ENCODE measurements at regions not wholly inside any gene's neighbourhood (a gene's known extent, or its start where the extent isn't known, plus 50 kb on each side); places are given as distances from the start of the nearest gene placed in this dataset.

DNA sequence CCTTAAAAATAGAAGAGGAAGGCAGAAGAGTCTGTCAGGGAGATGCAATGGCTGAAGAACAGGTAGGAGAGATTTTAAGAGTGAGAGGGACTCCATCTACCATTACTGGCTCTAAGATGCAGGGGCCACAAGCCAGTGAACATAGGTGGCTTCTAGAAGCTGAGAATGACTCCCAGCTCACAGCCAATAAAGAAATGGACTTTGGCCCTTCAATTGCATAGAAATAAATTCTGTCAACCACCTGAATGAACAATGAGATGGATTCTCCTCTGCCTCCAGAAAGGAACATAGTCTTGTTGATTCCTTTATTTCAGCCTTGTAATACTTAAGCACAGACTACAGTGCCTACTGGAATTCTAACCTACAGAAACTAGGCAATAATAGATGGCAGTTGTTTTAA lies 603.3 kb upstream of the NXPH2 start:
- DNase-seq, result no peak

DNA sequence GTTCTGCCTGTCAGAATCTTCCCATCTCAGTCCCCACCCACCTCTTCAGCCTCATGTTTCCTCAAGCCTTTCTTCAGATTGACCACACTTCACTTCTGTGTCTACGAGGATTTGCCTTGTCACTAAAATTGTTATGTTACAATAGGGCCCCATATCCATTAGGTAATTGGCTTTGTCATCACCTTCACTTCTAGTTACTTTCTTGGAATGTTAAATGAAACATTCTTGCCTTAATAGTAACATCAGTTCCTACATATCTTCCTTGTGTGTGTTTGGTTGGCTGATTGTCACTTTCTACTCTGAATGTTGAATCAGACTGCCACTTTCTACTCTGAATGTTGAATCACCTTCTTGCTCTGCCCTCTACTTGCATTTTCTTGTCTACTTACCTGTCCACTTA lies 599.9 kb upstream of the NXPH2 start:
- DNase-seq, result no peak

DNA sequence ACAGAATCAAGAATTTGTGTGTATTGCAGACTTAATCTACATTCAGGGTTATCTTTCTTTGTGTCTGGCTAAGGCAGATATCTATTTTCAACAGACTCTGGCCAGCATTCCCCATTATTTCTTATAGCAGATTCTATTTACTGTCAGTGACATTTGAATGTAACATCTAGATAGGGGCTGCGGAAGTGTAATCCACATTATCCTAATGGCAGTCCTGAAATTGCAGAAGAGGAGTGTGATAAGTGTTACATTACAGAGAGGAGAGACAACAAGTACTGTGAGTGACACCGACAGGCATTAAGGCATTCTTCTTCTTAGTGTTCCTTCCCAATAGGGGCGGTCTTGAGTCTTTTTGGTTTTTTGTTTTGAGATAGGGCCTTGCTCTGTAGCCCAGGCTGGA lies 598.2 kb upstream of the NXPH2 start:
- DNase-seq, result no peak

DNA sequence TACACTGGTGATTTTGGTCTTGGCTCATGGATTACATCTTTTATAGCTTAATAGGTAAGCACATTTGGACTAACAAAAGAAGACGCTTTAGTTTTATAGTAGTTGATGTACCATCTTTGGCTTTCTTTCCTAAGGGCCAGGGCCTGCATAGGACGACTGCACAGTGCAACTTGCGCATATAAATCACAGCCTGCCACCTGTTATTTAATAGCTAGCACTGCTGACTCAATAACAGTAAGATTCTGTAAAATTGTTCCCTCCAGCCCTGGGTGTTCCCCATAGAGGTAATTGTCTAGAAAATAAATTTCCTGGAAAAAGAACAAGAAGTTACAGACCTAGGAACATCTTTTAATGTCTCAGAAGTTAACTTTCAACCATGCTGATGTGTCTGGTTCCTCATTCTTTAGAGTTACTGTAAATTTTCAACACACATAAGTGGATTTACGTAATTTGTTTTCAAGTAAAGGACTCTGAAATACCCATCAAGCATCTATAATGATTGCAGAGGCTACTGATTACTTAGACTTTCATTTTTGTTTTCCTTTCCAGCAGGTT lies 594.2 kb upstream of the NXPH2 start:
- DNase-seq, result no peak

- DNase-seq, result no peak
Observed at GRCh38 chr2:139369423-139370409, 589.5 kb upstream of the NXPH2 start.

DNA sequence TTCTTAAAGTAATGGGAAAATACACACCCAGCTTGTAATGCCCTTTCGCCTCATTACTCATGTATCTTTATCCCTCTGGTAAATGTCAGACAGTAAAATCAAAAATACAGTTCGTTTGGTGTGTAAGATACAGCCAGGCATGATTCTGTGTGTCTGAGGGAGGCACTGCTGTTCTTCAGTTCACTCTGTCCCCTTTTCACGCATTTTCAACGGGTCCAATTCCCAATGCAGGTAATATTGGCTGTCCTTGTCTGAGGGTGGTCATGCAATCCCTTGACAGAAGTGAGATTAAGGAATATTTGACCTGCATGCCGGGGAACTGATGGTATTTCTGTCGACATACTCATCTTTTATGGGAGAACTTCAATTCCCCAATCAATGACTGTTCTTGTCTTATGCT lies 587.2 kb upstream of the NXPH2 start:
- DNase-seq, result no peak

DNA sequence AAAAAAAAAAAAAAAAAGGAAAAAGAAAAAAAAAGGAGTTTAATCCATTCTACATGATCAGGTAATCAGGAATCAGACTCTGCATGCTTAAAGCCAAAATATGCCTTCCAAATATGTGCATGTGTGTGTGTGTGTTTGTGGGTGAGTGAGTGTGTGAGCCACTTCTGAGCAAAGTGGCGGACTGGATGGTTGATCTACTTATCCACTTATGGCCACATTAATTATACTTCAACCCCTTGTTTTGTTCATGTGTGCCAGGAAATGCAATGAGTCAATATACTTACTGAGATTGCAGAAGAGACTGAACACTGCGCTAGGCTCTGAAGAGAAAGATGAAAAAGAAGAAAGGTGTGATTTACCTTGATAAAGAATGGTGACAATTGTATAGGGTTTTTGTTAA lies 586.5 kb upstream of the NXPH2 start:
- DNase-seq, result peak; percentile 32

DNA sequence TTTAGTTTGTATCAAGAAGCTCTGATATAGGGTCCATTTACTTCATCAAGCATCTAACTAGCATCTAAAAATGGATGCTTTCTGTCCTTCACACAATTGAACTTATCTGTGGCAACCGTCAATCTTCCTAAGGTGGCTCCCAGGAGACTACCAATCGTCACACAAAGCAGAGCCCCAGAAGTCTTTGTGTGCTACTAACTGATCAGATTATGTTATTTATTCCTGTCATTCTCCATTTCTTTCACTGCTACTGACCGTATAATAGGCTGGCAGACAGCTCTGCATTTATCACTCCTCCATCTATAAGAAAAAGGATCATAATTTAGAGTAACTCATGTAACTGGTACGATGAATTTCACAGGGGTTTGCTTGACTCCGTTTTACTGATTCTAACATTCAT lies 585.0 kb upstream of the NXPH2 start:
- DNase-seq, result no peak

DNA sequence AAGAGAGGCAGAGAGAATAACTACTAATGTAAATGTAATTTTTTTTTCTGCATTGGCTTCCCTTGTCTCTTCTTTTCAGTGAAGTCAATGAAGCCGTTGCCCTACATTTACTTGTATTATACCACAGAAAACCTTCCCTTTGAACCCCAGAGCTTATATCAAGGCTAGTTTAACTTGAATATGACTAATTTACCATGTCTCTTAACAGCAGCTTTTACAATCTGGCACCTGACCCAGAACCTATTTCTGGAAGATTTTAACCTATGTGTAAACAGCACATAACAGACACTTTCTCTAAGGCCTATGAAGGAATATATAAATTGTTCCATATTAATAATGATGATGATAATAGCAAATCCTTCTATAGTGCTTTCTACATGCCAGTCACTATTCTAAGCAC lies 580.5 kb upstream of the NXPH2 start:
- no peak for DNase-seq

DNA sequence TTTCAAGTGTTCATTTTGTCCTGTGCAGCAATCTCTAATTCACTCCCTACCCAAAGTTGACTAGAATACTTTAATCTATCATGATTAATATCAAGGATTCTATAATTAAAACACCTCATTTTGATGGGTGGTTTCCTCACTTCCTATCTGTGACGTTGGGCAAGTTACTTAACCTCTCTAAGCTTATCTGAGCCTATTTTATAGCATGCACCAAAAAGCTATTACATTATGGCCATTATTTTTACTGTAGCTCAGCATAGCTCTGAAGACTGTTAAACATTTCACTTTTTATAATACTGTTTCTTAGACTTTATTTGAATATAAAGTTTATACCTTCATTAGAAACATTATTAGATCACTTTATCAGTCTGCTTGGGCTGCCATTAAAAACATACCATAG lies 579.6 kb upstream of the NXPH2 start:
- no peak for DNase-seq

GRCh38 chr2:139357972-139358371 lies 577.8 kb upstream of the NXPH2 start:
- DNase-seq, result no peak

GRCh38 chr2:139354518-139354917 lies 574.3 kb upstream of the NXPH2 start:
- no peak for DNase-seq

GRCh38 chr2:139353874-139354273 lies 573.7 kb upstream of the NXPH2 start:
- DNase-seq, result peak; percentile 52

- DNase-seq, result no peak
Observed at GRCh38 chr2:139317259-139317658, 537.1 kb upstream of the NXPH2 start.

DNA sequence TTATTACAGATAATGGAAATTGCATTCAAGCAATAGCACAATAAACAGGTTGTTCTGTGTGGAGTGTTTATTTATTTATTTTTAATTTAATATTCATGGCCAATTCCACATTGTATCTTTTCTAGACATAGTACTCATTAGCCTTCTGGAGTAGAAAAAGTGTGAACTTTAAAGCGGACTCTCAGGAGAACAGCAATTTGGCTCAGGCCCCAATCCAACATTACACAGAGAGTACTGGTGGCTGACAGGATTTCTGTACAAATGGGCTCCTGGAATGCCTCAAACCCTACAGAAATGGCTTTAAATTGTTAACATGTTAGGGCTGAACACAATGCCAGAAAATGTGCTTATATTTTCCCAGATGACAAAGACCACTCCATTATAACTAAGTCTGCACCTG lies 533.9 kb upstream of the NXPH2 start:
- no peak for DNase-seq

- DNase-seq, result no peak
Observed at GRCh38 chr2:139296672-139297209, 516.6 kb upstream of the NXPH2 start.

- no peak for DNase-seq
Observed at GRCh38 chr2:139293992-139294548, 513.9 kb upstream of the NXPH2 start.

DNA sequence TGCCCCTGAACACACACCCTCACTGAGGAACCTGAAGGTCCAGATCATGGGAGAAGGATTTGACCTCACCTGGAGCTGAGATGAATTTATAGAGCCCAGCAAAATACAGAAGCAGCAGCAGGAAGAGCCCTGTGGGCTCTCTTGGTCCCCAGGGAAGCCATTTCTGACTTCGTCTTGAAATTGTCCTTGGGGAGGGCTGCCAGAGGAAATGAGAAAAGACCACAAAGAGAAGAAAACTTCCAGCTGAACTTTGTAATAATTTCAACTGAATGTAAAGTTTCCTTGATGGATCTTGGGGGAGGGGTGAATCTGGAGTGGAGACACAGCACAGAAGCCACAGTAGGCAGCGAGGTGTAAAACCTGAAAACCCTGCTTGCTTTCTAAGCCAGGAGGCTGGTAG lies 500.9 kb upstream of the NXPH2 start:
- no peak for DNase-seq

- DNase-seq, result no peak
Observed at GRCh38 chr2:139271879-139272278, 491.7 kb upstream of the NXPH2 start.

DNA sequence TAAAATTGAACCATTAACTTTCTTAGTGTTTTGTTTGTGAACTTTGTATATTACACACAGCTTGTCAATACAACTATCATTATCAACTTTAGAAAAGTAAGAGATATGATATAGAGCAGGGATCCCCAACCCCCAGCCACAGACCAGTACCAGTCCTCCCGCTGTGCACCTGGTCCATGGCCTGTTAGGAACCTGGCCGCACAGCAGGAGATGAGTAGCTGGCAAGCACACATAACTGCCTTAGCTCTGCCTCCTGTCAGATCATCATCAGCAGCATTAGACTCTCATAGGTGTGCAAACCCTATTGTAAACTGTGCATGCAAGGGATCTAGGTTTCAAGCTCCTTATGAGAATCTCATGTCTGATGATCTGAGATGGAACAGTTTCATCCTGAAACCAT lies 491.0 kb upstream of the NXPH2 start:
- DNase-seq, result no peak

- DNase-seq, result no peak
Observed at GRCh38 chr2:139260052-139260430, 479.9 kb upstream of the NXPH2 start.

DNA sequence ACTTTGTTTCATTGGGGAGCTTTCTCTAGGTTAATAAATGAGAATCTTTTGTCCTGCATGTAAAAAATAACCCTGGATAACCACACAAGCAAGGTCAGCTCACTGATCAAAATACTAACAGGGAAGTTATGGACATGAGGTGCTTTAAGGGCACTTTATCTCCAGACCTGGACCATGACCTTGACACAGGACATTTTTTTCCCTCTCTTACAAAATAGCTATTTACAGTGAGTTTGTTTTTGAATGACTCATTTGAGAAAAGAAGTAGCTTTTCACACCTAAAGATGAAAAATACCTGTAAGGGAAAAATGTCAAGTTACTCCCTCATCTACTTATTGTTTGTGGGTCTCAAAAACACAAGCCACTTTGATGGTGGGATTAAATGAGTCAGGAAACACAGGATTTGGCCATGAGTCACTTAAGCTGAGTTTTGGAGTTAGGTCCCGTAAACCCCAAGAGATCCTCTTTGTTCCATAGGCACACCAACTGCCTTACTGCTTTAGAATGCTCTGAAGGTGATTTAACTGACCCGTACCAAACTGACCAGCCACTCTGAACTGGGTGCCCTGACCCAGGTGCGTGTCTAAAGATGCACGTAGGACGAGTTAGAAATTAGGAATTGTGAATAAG lies 479.3 kb upstream of the NXPH2 start:
- DNase-seq, result peak; percentile 54

DNA sequence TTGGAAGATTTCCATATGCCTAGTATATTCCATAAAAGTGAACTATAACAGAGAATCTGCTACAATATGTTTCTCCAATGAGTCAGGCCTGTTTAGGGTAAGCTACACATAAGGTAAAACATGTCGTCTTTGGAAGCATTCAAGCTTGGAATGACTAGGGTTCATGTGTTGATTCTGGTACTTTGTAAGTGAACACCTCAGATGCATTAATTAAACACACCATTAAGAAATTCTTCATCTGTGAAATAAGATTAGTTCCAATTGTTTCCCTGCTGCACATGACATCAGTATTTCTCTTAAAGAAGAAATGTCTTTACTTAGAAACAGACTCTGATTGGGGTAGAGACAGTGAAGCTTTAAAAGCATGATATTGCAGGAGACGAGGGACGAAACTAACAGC lies 461.1 kb upstream of the NXPH2 start:
- DNase-seq, result no peak

- DNase-seq, result peak; percentile 4
Observed at GRCh38 chr2:139237023-139237422, 456.8 kb upstream of the NXPH2 start.

All from NCI-H82 (cell line).